Caco-2 (cell line): ENCODE measurements at regions not wholly inside any gene's neighbourhood (a gene's known extent, or its start where the extent isn't known, plus 50 kb on each side); places are given as distances from the start of the nearest gene placed in this dataset.

Source experiments
- BruUV-seq: library from RNA; stranded (reverse); fragments of 400-500 nt; replicated peaks from 2 replicates; lab custom pipeline; 2021; lab: Mats Ljungman, UMichigan
- CTCF ChIA-PET: fragments of 300-600 bp; sonication (Branson Sonifier 250); formaldehyde crosslinking; loops from one replicate; lab custom pipeline; 2022; ENCODE audit warnings: antibody characterized with exemption; lab: Charles Lee
- POLR2A ChIA-PET: fragments of 300-600 bp; sonication (Branson Sonifier 250); formaldehyde crosslinking; loops from one replicate; lab custom pipeline; 2022; ENCODE audit warnings: antibody characterized with exemption; lab: Charles Lee
- DNase-seq, 2 experiments: peaks; one replicate each; pipeline versions ENCODE4 v3.0.0 to v3.0.0-alpha.2; 2020 to 2022
- H3K27me3 ChIP-seq: replicated peaks from 2 replicates; pipeline ENCODE4 v1.6.0; 2011; ENCODE audit warnings: low read length; ENCODE audit not compliant: control insufficient read depth, insufficient read depth
- H3K36me3 ChIP-seq: 2 replicates; pipeline ENCODE4 v1.5.1; 2011; ENCODE audit warnings: low read length; ENCODE audit not compliant: control insufficient read depth, insufficient read depth
- H3K4me1 ChIP-seq: fragments of 250-450 bp; sonication (Bioruptor Pico); 2 replicates; pipeline ENCODE4 v1.5.1; 2020; ENCODE audit warnings: mild to moderate bottlenecking
- H3K4me3 ChIP-seq: 2 replicates; pipeline ENCODE4 v1.5.1; 2011; ENCODE audit warnings: low read depth, mild to moderate bottlenecking, control low read depth, low read length
- H3K9me3 ChIP-seq: fragments of 250-450 bp; sonication (Bioruptor Pico); 2 replicates; pipeline ENCODE4 v1.5.1; 2020; ENCODE audit warnings: mild to moderate bottlenecking, moderate library complexity
- H3K27ac Mint-ChIP-seq: one replicate; pipeline ENCODE4 v1.8.0; 2022; ENCODE audit warnings: mixed read lengths; ENCODE audit not compliant: unreplicated experiment
- H3K27me3 Mint-ChIP-seq: one replicate; pipeline ENCODE4 v1.8.0; 2022; ENCODE audit warnings: mixed read lengths; ENCODE audit not compliant: insufficient read depth, unreplicated experiment
- H3K36me3 Mint-ChIP-seq: one replicate; pipeline ENCODE4 v1.8.0; 2022; ENCODE audit warnings: mild to moderate bottlenecking, mixed read lengths; ENCODE audit not compliant: insufficient read depth, unreplicated experiment
- H3K4me1 Mint-ChIP-seq: one replicate; pipeline ENCODE4 v1.8.0; 2022; ENCODE audit warnings: low read depth, mixed read lengths; ENCODE audit not compliant: unreplicated experiment
- H3K4me3 Mint-ChIP-seq: one replicate; pipeline ENCODE4 v1.8.0; 2022; ENCODE audit warnings: mild to moderate bottlenecking, moderate library complexity, mixed read lengths; ENCODE audit not compliant: unreplicated experiment
- H3K9me3 Mint-ChIP-seq: one replicate; pipeline ENCODE4 v1.8.0; 2022; ENCODE audit warnings: mixed read lengths; ENCODE audit not compliant: unreplicated experiment
- CTCF ChIP-seq, 2 experiments: fragments of 200-600 bp in 1 of 2; IDR thresholded peaks; 1 replicate in 1 of 2; 2 replicates in 1 of 2; pipeline versions ENCODE4 v1.5.1 to v1.8.0; 2011 to 2022; ENCODE audit warnings: antibody characterized with exemption in 1 of 2, control low read depth in 1 of 2, inconsistent platforms in 1 of 2, low read depth in 1 of 2, low read length in 1 of 2, mild to moderate bottlenecking in 1 of 2, moderate library complexity in 1 of 2; ENCODE audit not compliant: insufficient read depth in 1 of 2, severe bottlenecking in 1 of 2, unreplicated experiment in 1 of 2
- intact Hi-C: fragments of 100-400 bp; cut with micrococcal nuclease; formaldehyde crosslinking; loops from one replicate; pipeline ENCODE4 v1.10.0; 2022; ENCODE audit not compliant: unreplicated experiment

DNA sequence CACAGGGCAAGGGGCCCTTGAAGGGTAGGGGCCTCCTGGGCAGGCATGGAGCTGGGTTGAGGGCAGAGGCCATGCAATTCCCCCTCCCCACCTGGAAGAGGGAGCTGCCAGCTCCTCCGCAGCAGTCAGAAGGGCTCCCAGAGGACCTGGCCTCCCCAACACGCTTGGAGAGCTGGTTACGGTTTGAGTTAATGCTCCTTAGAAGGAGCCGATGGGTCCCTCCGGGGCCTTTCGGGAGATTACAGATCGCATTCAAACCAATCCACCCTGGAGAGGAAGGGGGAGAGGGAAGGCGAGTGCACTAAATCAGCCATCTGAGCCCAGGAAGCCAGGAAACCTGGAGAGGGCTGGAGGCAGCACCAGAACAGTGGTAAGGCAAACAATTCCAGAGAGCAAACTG is 106.3 kb upstream of the CSF3R start:
- intact Hi-C loops = no loop called here
- H3K36me3 Mint-ChIP-seq = no peaks in the 10 kb centered on the region
- ChIA-PET CTCF (interaction anchor here (1.8 kb wide), 1 partner anchor 13 kb away, joined by 6 read pairs; no protein-coding TSS in a partner anchor), POLR2A (no interaction called here)
- H3K27ac Mint-ChIP-seq = no peak overlapping the region
- peaks cover 6% of the 10 kb centered on the region for H3K27me3 Mint-ChIP-seq
- no TSS peak for BruUV-seq
- no peak for DNase-seq
- no peaks in the 10 kb centered on the region for H3K9me3 ChIP-seq
- no peaks in the 10 kb centered on the region for H3K4me1 ChIP-seq
- no peaks in the 10 kb centered on the region for H3K27me3 ChIP-seq
- TF ChIP-seq CTCF (IDR thresholded peaks at IDR 0.05; ENCODE audit: insufficient read depth in 1 of 2, low read depth in 1 of 2, low read length in 1 of 2, severe bottlenecking in 1 of 2, unreplicated experiment in 1 of 2) = no peak
- no peaks in the 10 kb centered on the region for H3K4me1 Mint-ChIP-seq
- H3K36me3 ChIP-seq = no peaks in the 10 kb centered on the region
- H3K4me3 ChIP-seq = no peak overlapping the region
- no peak overlapping the region for H3K4me3 Mint-ChIP-seq
- H3K9me3 Mint-ChIP-seq = no peaks in the 10 kb centered on the region

DNA sequence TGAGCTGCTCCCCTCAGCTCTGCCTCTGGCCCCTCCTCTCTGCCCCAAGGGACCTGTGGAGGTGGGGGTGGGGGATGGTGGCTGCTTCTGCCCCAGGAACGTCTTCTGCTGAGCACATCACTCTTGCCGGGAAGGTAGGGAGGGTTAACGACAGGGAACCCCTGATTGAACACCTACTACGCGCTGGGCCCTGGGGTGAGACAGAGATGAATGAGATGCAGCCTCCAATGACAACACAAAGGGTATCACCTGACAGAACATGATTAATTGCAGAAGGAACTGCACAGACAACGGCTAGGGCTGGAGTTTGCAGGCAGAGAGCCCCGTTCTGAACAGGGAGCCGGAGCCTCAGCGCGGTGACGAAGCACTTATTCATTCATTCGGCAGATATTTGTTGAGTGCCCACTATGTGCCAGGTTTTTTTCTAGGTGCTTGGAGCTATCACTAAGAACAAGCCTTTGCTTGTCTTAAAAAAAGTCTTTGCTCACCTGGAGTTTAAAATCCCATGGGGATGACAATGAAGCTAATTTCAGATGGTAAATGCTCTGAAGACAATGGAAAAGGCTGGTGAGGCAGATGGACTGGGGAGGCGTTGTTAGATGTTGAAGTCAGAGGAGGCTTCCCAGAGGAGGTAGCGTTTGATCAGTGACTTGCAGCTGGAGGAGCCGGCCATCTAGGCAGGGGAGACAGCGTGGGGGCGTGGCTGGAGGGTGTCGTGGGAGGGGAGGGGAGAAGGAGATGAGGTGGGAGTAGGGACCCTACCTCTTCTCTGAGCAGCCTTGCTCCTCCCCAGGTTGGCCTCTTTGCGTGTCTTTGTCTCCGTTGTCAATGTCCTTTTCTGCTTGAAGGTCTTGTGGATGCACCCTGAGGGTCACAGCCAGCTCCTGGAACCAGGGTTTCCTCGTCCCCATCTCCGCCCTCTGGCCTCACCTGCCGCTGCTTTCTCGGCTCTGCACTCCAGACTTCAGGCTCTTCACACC is 103.1 kb upstream of the CSF3R start:
- Mint-ChIP-seq H3K4me3 (no peak overlapping the region), H3K36me3 (no peaks in the 10 kb centered on the region), H3K9me3 (no peaks in the 10 kb centered on the region), H3K27ac (no peak overlapping the region), H3K27me3 (peaks cover 6% of the 10 kb centered on the region), H3K4me1 (no peaks in the 10 kb centered on the region)
- Histone ChIP-seq H3K4me1 (no peaks in the 10 kb centered on the region), H3K9me3 (no peaks in the 10 kb centered on the region), H3K4me3 (no peak overlapping the region), H3K27me3 (no peaks in the 10 kb centered on the region; the same call in 1 of the 2 replicates), H3K36me3 (no peaks in the 10 kb centered on the region)
- DNase-seq = no peak
- no peak for TF ChIP-seq CTCF (IDR thresholded peaks at IDR 0.05; ENCODE audit: insufficient read depth in 1 of 2, low read depth in 1 of 2, low read length in 1 of 2, severe bottlenecking in 1 of 2, unreplicated experiment in 1 of 2)
- ChIA-PET CTCF (interaction anchor here (0.6 to 0.8 kb wide), 3 partner anchors 9 to 1452 kb away, joined by 3 to 9 read pairs (median 3); no protein-coding TSS in a partner anchor), POLR2A (no interaction called here)
- intact Hi-C loops = no loop called here
- BruUV-seq = no TSS peak

DNA sequence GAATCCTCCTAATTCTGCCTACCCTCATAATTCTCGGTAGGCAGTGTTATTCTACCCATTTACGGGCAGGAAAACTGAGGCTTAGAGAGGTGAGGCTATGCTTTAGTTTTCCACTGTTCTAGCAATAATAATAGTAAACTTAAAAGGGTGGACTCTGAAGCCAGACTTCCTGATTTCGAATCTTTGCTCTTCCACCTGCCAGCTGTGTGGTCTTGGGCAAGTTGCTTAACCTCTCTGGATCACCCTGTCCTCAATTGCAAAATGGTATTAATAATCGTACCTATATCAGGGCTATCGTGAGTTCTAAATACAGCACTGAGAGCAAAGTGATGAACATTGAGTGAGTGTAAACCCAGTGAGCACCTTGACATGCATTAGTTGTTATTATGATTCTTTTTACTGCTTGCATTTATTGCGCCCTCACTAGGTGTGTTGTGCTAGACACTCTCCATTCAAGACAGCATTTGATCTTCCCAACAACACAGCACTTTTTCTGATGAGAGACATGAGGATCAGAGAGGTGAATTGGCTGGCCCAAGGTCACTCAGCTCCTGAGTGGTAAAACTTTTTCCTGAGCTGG is 102.3 kb upstream of the CSF3R start:
- no peaks in the 10 kb centered on the region for H3K4me1 ChIP-seq
- Mint-ChIP-seq H3K27ac (no peak overlapping the region), H3K9me3 (no peaks in the 10 kb centered on the region), H3K36me3 (no peaks in the 10 kb centered on the region), H3K4me1 (no peaks in the 10 kb centered on the region), H3K27me3 (peaks cover 6% of the 10 kb centered on the region), H3K4me3 (no peak overlapping the region)
- no peaks in the 10 kb centered on the region for H3K36me3 ChIP-seq
- H3K4me3 ChIP-seq = no peak overlapping the region
- BruUV-seq = no TSS peak
- H3K9me3 ChIP-seq = no peaks in the 10 kb centered on the region
- intact Hi-C loops = no loop called here
- CTCF ChIA-PET = interaction anchor here (0.6 kb wide), 1 partner anchor 1452 kb away, joined by 9 read pairs; no protein-coding TSS in a partner anchor
- DNase-seq = no peak
- POLR2A ChIA-PET = no interaction called here
- H3K27me3 ChIP-seq = no peaks in the 10 kb centered on the region; the same call in 1 of the 2 replicates
- TF ChIP-seq CTCF (IDR thresholded peaks at IDR 0.05; ENCODE audit: insufficient read depth in 1 of 2, low read depth in 1 of 2, low read length in 1 of 2, severe bottlenecking in 1 of 2, unreplicated experiment in 1 of 2) = no peak
